ENCODE measurements at regions not wholly inside any gene's neighbourhood (a gene's known extent, or its start where the extent isn't known, plus 50 kb on each side); places are given as distances from the start of the nearest gene placed in this dataset.
A peak's percentile ranks its signal among the peaks of the same experiment; 100 is the strongest.
"Not testable (repeated sequence)": the region's sequence is repeated elsewhere in the genome, so short reads cannot be mapped to it uniquely, and the experiment has no call there.

- Histone ChIP-seq H3K79me2 (peaks cover 8% of the 10 kb centered on the region), H3K27ac (peak overlapping the region; percentile 90), H3K9me3 (ENCODE audit: control insufficient read depth, low read length) (no peaks in the 10 kb centered on the region), H3K27me3 (ENCODE audit: control insufficient read depth, insufficient read depth, low read length) (no peaks in the 10 kb centered on the region), H3K4me1 (peaks cover 16% of the 10 kb centered on the region), H3K36me3 (ENCODE audit: control insufficient read depth, insufficient read depth, low read length) (no peaks in the 10 kb centered on the region), H3K4me2 (ENCODE audit: low read length) (no peak overlapping the region), H2AFZ (peak overlapping the region; percentile 94), H3K4me3 (ENCODE audit: low read depth, low read length) (no peak overlapping the region), H3K9ac (no peak overlapping the region)
- no peak for TF ChIP-seq CTCF (IDR thresholded peaks at IDR 0.05)
Observed at GRCh38 chr12:67070604-67071003, 198.6 kb upstream of the CAND1 start.

- not testable (repeated sequence) for H3K9me3 ChIP-seq (ENCODE audit: control insufficient read depth, low read length); H3K9ac ChIP-seq; H3K36me3 ChIP-seq (ENCODE audit: control insufficient read depth, insufficient read depth, low read length); H3K79me2 ChIP-seq; H3K27ac ChIP-seq; H3K27me3 ChIP-seq (ENCODE audit: control insufficient read depth, insufficient read depth, low read length); H2AFZ ChIP-seq; H3K4me2 ChIP-seq (ENCODE audit: low read length); H3K4me3 ChIP-seq (ENCODE audit: low read depth, low read length)
- H3K4me1 ChIP-seq: peaks cover 14% of the 10 kb centered on the region
Observed at GRCh38 chr12:67072281-67072680, 196.9 kb upstream of the CAND1 start.

- no peaks in the 10 kb centered on the region for H3K9me3 ChIP-seq (ENCODE audit: control insufficient read depth, low read length)
- H3K27ac ChIP-seq: no peak overlapping the region
- no peak overlapping the region for H3K4me2 ChIP-seq (ENCODE audit: low read length)
- no peaks in the 10 kb centered on the region for H3K79me2 ChIP-seq
- H3K36me3 ChIP-seq (ENCODE audit: control insufficient read depth, insufficient read depth, low read length): no peaks in the 10 kb centered on the region
- H2AFZ ChIP-seq: no peak overlapping the region
- TF ChIP-seq CTCF (IDR thresholded peaks at IDR 0.05): no peak
- peaks cover 15% of the 10 kb centered on the region for H3K4me1 ChIP-seq
- H3K27me3 ChIP-seq (ENCODE audit: control insufficient read depth, insufficient read depth, low read length): no peaks in the 10 kb centered on the region
- H3K4me3 ChIP-seq (ENCODE audit: low read depth, low read length): no peak overlapping the region
- no peak overlapping the region for H3K9ac ChIP-seq
Observed at GRCh38 chr12:67073336-67073735, 195.8 kb upstream of the CAND1 start.

GRCh38 chr12:67074072-67074471 lies 195.1 kb upstream of the CAND1 start:
- H2AFZ ChIP-seq: no peak overlapping the region
- H3K27ac ChIP-seq: no peak overlapping the region
- H3K27me3 ChIP-seq (ENCODE audit: control insufficient read depth, insufficient read depth, low read length): no peaks in the 10 kb centered on the region
- no peaks in the 10 kb centered on the region for H3K9me3 ChIP-seq (ENCODE audit: control insufficient read depth, low read length)
- H3K36me3 ChIP-seq (ENCODE audit: control insufficient read depth, insufficient read depth, low read length): no peaks in the 10 kb centered on the region
- no peak overlapping the region for H3K4me2 ChIP-seq (ENCODE audit: low read length)
- H3K9ac ChIP-seq: no peak overlapping the region
- H3K4me3 ChIP-seq (ENCODE audit: low read depth, low read length): no peak overlapping the region
- no peak for TF ChIP-seq CTCF (IDR thresholded peaks at IDR 0.05)
- no peaks in the 10 kb centered on the region for H3K79me2 ChIP-seq
- H3K4me1 ChIP-seq: peaks cover 21% of the 10 kb centered on the region

- Histone ChIP-seq H3K4me3 (ENCODE audit: low read depth, low read length) (no peak overlapping the region), H3K27ac (no peak overlapping the region), H3K36me3 (ENCODE audit: control insufficient read depth, insufficient read depth, low read length) (no peaks in the 10 kb centered on the region), H2AFZ (no peak overlapping the region), H3K9ac (no peak overlapping the region), H3K9me3 (ENCODE audit: control insufficient read depth, low read length) (no peaks in the 10 kb centered on the region), H3K4me1 (peaks cover 23% of the 10 kb centered on the region), H3K79me2 (no peaks in the 10 kb centered on the region), H3K27me3 (ENCODE audit: control insufficient read depth, insufficient read depth, low read length) (no peaks in the 10 kb centered on the region), H3K4me2 (ENCODE audit: low read length) (no peak overlapping the region)
- TF ChIP-seq CTCF (IDR thresholded peaks at IDR 0.05): no peak
Observed at GRCh38 chr12:67077617-67078016, 191.5 kb upstream of the CAND1 start.

Data from parathyroid adenoma (tissue), 2 donors.